ENCODE measurements at regions not wholly inside any gene's neighbourhood (a gene's known extent, or its start where the extent isn't known, plus 50 kb on each side); places are given as distances from the start of the nearest gene placed in this dataset.

- H3K79me2 ChIP-seq (ENCODE audit: insufficient read depth, low read length): no peaks in the 10 kb centered on the region
- no peaks in the 10 kb centered on the region for H3K36me3 ChIP-seq (ENCODE audit: insufficient read depth, low read length)
- no peak overlapping the region for H3K27ac ChIP-seq (ENCODE audit: low read depth, low read length)
- H3K4me1 ChIP-seq (ENCODE audit: insufficient read depth, low read length): no peaks in the 10 kb centered on the region
- H4K20me1 ChIP-seq (ENCODE audit: insufficient read depth, low read length): no peaks in the 10 kb centered on the region
- H3K9me3 ChIP-seq (ENCODE audit: low read depth, low read length): no peaks in the 10 kb centered on the region
- TF ChIP-seq CTCF (IDR thresholded peaks at IDR 0.05; ENCODE audit: extremely low read depth, low read depth, low read length): no peak
- H3K27me3 ChIP-seq (ENCODE audit: insufficient read depth, low read length): peaks cover 7% of the 10 kb centered on the region
- DNase-seq (ENCODE audit: insufficient read length, low spot score, missing footprints): no peak
- no peak overlapping the region for H3K4me3 ChIP-seq (ENCODE audit: insufficient read depth, low read length)
- no peak overlapping the region for H3K4me2 ChIP-seq (ENCODE audit: insufficient read depth, low read length)
- no peak overlapping the region for H2AFZ ChIP-seq (ENCODE audit: low read length)
These were observed 68.0 kb downstream of the SNX12 start for GRCh38 chrX:71000139-71000538.

- no peaks in the 10 kb centered on the region for H3K36me3 ChIP-seq (ENCODE audit: insufficient read depth, low read length)
- TF ChIP-seq CTCF (IDR thresholded peaks at IDR 0.05; ENCODE audit: extremely low read depth, low read depth, low read length): peak; percentile 40
- DNase-seq (ENCODE audit: insufficient read length, low spot score, missing footprints): no peak
These were observed 67.6 kb upstream of the SLC7A3 start for GRCh38 chrX:70998411-70999027.

GRCh38 chrX:70995338-70995737, 64.4 kb upstream of the SLC7A3 start:
- DNase-seq (ENCODE audit: insufficient read length, low spot score, missing footprints): no peak
- Histone ChIP-seq H3K4me1 (ENCODE audit: insufficient read depth, low read length) (no peaks in the 10 kb centered on the region), H3K27me3 (ENCODE audit: insufficient read depth, low read length) (peaks cover 2% of the 10 kb centered on the region), H3K4me3 (ENCODE audit: insufficient read depth, low read length) (no peak overlapping the region), H2AFZ (ENCODE audit: low read length) (no peak overlapping the region), H3K36me3 (ENCODE audit: insufficient read depth, low read length) (no peaks in the 10 kb centered on the region), H3K4me2 (ENCODE audit: insufficient read depth, low read length) (no peak overlapping the region), H3K79me2 (ENCODE audit: insufficient read depth, low read length) (no peaks in the 10 kb centered on the region), H3K9me3 (ENCODE audit: low read depth, low read length) (peaks cover 2% of the 10 kb centered on the region), H4K20me1 (ENCODE audit: insufficient read depth, low read length) (no peaks in the 10 kb centered on the region), H3K27ac (ENCODE audit: low read depth, low read length) (no peak overlapping the region)
- no peak for TF ChIP-seq CTCF (IDR thresholded peaks at IDR 0.05; ENCODE audit: extremely low read depth, low read depth, low read length)

More at GRCh38 chrX:70998411-70999027, 67.6 kb upstream of the SLC7A3 start:
- H2AFZ ChIP-seq (ENCODE audit: low read length): no peak overlapping the region
- H3K4me3 ChIP-seq (ENCODE audit: insufficient read depth, low read length): no peak overlapping the region
- H3K27ac ChIP-seq (ENCODE audit: low read depth, low read length): no peak overlapping the region
- H3K4me1 ChIP-seq (ENCODE audit: insufficient read depth, low read length): no peaks in the 10 kb centered on the region
- H3K79me2 ChIP-seq (ENCODE audit: insufficient read depth, low read length): no peaks in the 10 kb centered on the region
- H3K9me3 ChIP-seq (ENCODE audit: low read depth, low read length): no peaks in the 10 kb centered on the region
- peak overlapping the region; percentile 52 for H3K4me2 ChIP-seq (ENCODE audit: insufficient read depth, low read length)
- H3K27me3 ChIP-seq (ENCODE audit: insufficient read depth, low read length): peaks cover 7% of the 10 kb centered on the region
- H4K20me1 ChIP-seq (ENCODE audit: insufficient read depth, low read length): no peaks in the 10 kb centered on the region

DNA sequence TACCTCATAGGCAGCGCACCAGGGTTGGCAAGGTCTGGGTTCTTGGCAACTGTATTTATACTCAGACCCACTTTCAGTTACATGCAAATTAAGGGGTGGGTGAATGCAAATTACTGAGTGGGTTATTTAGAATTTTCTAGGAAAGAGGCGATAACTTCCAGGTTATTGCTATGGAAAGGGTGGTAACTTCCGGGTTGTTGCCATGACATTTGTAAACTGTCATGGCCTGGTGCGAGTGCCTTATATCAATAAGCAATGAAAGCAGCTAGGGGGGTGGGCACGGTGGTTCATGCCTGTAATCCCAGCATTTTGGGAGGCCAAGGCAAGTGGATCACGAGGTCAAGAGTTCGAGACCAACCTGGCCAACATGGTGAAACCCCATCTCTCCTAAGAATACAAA, 57.5 kb upstream of the SLC7A3 start:
- Histone ChIP-seq H3K4me1 (ENCODE audit: insufficient read depth, low read length) (no peaks in the 10 kb centered on the region), H2AFZ (ENCODE audit: low read length) (no peak overlapping the region), H3K4me3 (ENCODE audit: insufficient read depth, low read length) (no peak overlapping the region), H3K36me3 (ENCODE audit: insufficient read depth, low read length) (no peaks in the 10 kb centered on the region), H3K9me3 (ENCODE audit: low read depth, low read length) (peaks cover 2% of the 10 kb centered on the region), H3K79me2 (ENCODE audit: insufficient read depth, low read length) (no peaks in the 10 kb centered on the region), H3K27me3 (ENCODE audit: insufficient read depth, low read length) (no peaks in the 10 kb centered on the region), H3K27ac (ENCODE audit: low read depth, low read length) (no peak overlapping the region), H4K20me1 (ENCODE audit: insufficient read depth, low read length) (no peaks in the 10 kb centered on the region), H3K4me2 (ENCODE audit: insufficient read depth, low read length) (no peak overlapping the region)
- no peak for TF ChIP-seq CTCF (IDR thresholded peaks at IDR 0.05; ENCODE audit: extremely low read depth, low read depth, low read length)
- no peak for DNase-seq (ENCODE audit: insufficient read length, low spot score, missing footprints)
